Common myeloid progenitor, CD34-positive (primary cell): ENCODE measurements at regions not wholly inside any gene's neighbourhood (a gene's known extent, or its start where the extent isn't known, plus 50 kb on each side); places are given as distances from the start of the nearest gene placed in this dataset.

Experiments used
- CTCF ChIA-PET: fragments of 350-600 bp; sonication (Branson Sonifier 250); formaldehyde crosslinking; loops from one replicate; lab custom pipeline; 2021; ENCODE audit warnings: antibody characterized with exemption; lab: Charles Lee
- POLR2A ChIA-PET: fragments of 350-600 bp; sonication (Branson Sonifier 250); formaldehyde crosslinking; loops from one replicate; lab custom pipeline; 2021; ENCODE audit warnings: antibody characterized with exemption; lab: Charles Lee
- DNase-seq, 3 donors: peaks; one replicate each; pipeline versions ENCODE4 v3.0.0 to v3.0.0-alpha.2; 2013
- H3K27ac ChIP-seq, 2 experiments: 1 replicate in 1 of 2; 2 replicates in 1 of 2; pipeline ENCODE4 v1.7.0; 2013; ENCODE audit warnings: inconsistent platforms in 2 of 2, low read length in 2 of 2, mild to moderate bottlenecking in 2 of 2, low read depth in 1 of 2, moderate library complexity in 1 of 2; ENCODE audit not compliant: severe bottlenecking in 2 of 2, insufficient read depth in 1 of 2, poor library complexity in 1 of 2
- H3K27me3 ChIP-seq, 5 experiments: replicated peaks in 2 of 5; 1 replicate in 3 of 5; 2 replicates in 2 of 5; pipeline versions ENCODE4 v1.6.1 to v1.7.0; 2013; ENCODE audit warnings: low read length in 4 of 5, mild to moderate bottlenecking in 2 of 5, moderate library complexity in 2 of 5, inconsistent platforms in 1 of 5; ENCODE audit not compliant: insufficient read depth in 5 of 5, control insufficient read depth in 4 of 5
- H3K36me3 ChIP-seq, 4 experiments: 1 replicate in 2 of 4; 2 replicates in 2 of 4; pipeline versions ENCODE4 v1.6.1 to v1.7.0; 2013; ENCODE audit warnings: low read length in 3 of 4, control low read depth in 1 of 4, mild to moderate bottlenecking in 1 of 4; ENCODE audit not compliant: control insufficient read depth in 4 of 4, insufficient read depth in 4 of 4
- H3K4me1 ChIP-seq, 4 experiments: 1 replicate in 3 of 4; 2 replicates in 1 of 4; pipeline versions ENCODE4 v1.6.1 to v1.7.1; 2013; ENCODE audit warnings: low read length in 3 of 4, mild to moderate bottlenecking in 3 of 4, control low read depth in 1 of 4, inconsistent platforms in 1 of 4, moderate library complexity in 1 of 4; ENCODE audit not compliant: control insufficient read depth in 4 of 4, insufficient read depth in 4 of 4; ENCODE audit errors: control extremely low read depth in 1 of 4
- H3K4me3 ChIP-seq, 7 experiments: 1 replicate in 4 of 7; 2 replicates in 3 of 7; pipeline versions ENCODE4 v1.5.1 to v1.7.0; 2013; ENCODE audit warnings: mild to moderate bottlenecking in 7 of 7, low read length in 6 of 7, moderate library complexity in 6 of 7, inconsistent platforms in 2 of 7, low read depth in 2 of 7, control low read depth in 1 of 7; ENCODE audit not compliant: insufficient read depth in 4 of 7, control insufficient read depth in 1 of 7; ENCODE audit errors: extremely low read depth in 1 of 7
- H3K9me3 ChIP-seq, 5 experiments: 1 replicate in 4 of 5; 2 replicates in 1 of 5; pipeline versions ENCODE4 v1.6.1 to v1.7.1; 2013; ENCODE audit warnings: low read length in 4 of 5, mild to moderate bottlenecking in 2 of 5, inconsistent platforms in 1 of 5, low read depth in 1 of 5, moderate library complexity in 1 of 5; ENCODE audit not compliant: control insufficient read depth in 4 of 5, insufficient read depth in 2 of 5; ENCODE audit errors: control extremely low read depth in 1 of 5
- WGBS: methylation state at CpG from one replicate; pipeline ENCODE4 v1.1.5; 2013; ENCODE audit not compliant: insufficient coverage; 5-methylcytosine and 5-hydroxymethylcytosine counted together

DNA sequence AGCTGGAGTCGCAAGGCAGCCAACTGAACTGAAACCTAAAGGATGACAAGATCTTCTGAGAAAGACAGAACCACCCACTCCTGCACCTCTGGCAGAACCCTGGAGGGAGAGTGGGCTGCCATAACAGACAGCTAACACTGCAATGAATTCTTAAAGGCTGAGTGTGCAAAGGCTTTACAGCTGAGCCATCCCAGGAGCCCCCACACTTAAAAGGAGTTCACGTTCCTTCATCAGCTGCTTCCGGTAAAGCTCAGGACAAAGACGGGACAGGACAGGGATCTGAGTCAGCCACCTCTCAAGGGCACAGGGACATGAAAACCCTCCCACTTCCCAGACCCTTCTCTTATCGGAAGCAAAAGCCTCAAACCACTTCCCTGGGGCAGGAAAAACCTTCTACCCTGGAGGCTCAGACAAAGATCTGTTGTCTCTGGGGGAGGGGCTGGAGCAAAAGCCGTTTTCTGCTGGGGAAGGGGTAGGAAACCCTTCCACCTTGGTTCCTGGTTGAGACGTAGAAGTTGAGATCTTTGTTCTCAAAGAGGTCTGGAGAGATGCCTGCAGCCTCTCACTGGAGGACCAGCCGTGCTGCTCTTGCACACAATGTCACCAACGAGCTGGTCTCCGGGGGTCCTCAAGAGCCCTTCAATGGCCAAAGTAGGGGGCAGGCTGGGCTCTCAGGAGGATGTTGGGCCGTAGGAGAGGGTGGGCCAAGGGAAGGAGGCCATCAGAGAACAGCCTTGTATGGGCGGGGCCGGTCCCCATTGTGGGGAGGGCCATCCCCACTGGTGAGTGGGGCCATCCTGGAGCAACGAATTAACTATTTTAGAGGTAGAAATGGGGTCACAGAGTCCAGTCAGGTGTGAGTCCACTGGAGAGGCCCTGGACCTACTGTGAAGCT lies 452.4 kb downstream of the PTPRU start:
- H3K36me3 ChIP-seq: no peaks in the 10 kb centered on the region
- 49% methylated on average over 10 of the region's 14 CpGs for WGBS
- peak overlapping the region in 1 of 7 experiments; percentile 7 for H3K4me3 ChIP-seq
- no peak for DNase-seq
- H3K27ac ChIP-seq: no peak overlapping the region
- ChIA-PET CTCF (interaction anchor here (1.2 to 1.3 kb wide), 2 partner anchors 9 to 15 kb away, joined by 3 read pairs; no protein-coding TSS in a partner anchor), POLR2A (no interaction called here)
- peaks cover 0 to 19% (median 0%) of the 10 kb centered on the region in 5 experiments for H3K27me3 ChIP-seq
- peaks cover 0 to 2% (median 0%) of the 10 kb centered on the region in 5 experiments for H3K9me3 ChIP-seq
- peaks cover 2 to 10% (median 8%) of the 10 kb centered on the region in 4 experiments for H3K4me1 ChIP-seq

DNA sequence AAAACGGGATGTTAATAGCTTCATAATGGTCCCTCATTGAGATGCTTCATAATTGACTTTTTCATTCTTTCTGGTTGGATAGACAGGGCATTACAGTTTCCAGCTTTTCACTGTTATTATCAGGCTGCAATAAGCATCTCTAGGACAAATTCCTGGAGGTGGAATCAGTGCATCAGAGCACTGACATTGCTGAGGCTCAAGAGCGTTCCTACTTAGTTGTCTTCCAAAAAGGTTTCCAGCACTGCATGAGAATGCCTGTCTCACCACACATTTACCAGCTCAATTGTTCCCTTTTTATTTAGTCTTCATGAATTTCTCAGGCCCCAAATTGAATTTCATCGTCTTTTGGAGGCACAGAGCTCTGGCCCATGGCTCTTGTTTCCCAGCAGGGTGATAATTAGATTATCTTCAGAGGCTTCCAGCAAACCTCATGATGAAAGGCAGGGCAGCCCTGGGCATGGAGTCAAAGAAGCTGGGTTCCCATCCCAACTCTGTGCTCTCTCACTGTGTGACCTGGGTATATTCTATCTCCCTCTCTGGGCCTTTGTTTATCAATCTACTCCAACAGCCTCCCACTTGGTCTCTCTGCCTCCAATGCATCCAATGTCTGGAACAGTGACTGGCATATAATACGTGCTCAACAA lies 451.4 kb downstream of the PTPRU start:
- WGBS: 78% methylated on average over 4 of the region's 4 CpGs
- H3K36me3 ChIP-seq: no peaks in the 10 kb centered on the region
- H3K4me3 ChIP-seq: no peak overlapping the region
- peaks cover 0 to 19% (median 0%) of the 10 kb centered on the region in 5 experiments for H3K27me3 ChIP-seq
- no peak for DNase-seq
- CTCF ChIA-PET: interaction anchor here (1.2 to 1.3 kb wide), 2 partner anchors 10 to 16 kb away, joined by 3 read pairs; no protein-coding TSS in a partner anchor
- no peak overlapping the region for H3K27ac ChIP-seq
- no peaks in the 10 kb centered on the region for H3K9me3 ChIP-seq
- POLR2A ChIA-PET: no interaction called here
- peaks cover 2 to 10% (median 8%) of the 10 kb centered on the region in 4 experiments for H3K4me1 ChIP-seq

DNA sequence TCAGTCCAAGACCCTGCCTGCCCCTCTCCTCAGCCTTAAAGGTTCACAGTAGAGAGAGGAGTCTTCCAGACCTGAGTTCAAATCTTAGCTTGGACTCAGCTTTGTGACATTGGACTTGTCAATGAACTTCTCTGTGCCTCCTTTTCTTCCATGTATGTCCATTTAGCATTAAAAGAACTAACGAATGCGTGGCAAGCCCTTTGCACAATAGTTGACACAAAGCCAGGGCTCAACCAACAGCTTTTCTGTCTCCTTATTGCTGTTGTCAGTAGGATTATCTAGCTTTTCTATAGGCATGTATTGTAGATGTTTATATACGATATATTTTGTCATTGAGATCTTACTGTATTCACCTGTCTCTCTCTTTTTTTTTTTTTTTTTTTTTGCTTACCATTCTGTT lies 450.8 kb downstream of the PTPRU start:
- Histone ChIP-seq H3K27me3 (peaks cover 0 to 19% (median 0%) of the 10 kb centered on the region in 5 experiments), H3K27ac (no peak overlapping the region), H3K4me3 (no peak overlapping the region), H3K36me3 (no peaks in the 10 kb centered on the region), H3K4me1 (peaks cover 2 to 14% (median 8%) of the 10 kb centered on the region in 4 experiments), H3K9me3 (no peaks in the 10 kb centered on the region)
- 82% methylated on average over 2 of the region's 3 CpGs for WGBS
- ChIA-PET CTCF (no interaction called here), POLR2A (no interaction called here)
- DNase-seq: no peak

DNA sequence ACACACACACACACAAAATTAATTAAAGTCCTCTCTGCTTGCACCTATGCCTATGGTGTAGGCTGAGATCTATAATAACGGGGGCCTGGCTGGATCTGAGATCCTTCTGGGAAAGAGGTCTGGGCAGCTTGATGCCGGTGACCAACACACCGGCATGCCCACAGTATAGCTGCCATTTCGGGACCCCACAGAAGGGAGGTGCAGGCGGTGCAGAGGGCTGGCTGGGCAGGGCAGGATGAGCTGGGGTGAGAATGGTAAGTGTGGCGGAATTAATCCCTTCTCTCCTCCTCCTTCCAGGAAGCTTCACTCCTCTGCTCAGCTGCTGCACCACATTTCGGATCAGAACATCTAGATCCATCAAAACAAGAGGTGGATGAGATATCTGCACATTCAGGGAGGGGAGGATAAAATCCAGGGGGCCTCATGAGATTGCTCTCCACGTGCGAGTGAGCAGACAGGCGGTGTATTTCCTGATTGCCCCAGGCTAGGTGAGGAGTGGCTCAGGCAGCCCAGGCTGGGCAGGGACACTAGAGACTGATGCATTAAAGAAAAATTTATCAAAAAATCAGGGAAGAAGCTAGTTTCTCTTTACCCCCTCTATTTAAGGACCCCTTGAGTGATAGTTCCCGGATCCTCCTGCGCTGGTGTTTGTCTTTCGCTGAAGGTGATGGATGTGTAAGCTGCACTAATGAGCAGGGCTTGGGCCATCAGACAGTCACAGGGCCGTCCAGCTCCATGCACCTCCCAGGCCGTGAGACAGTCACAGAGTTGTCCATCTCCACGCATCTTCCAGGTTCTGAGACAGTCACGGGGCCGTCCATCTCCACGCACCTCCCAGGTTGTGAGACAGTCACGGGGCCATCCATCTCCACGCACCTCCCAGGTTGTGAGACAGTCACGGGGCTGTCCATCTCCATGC lies 449.9 kb downstream of the PTPRU start:
- Histone ChIP-seq H3K27me3 (peaks cover 0 to 19% (median 0%) of the 10 kb centered on the region in 5 experiments), H3K4me3 (no peak overlapping the region), H3K4me1 (peaks cover 2 to 14% (median 8%) of the 10 kb centered on the region in 4 experiments), H3K27ac (no peak overlapping the region), H3K36me3 (no peaks in the 10 kb centered on the region), H3K9me3 (no peaks in the 10 kb centered on the region)
- POLR2A ChIA-PET: no interaction called here
- DNase-seq: no peak
- CTCF ChIA-PET: interaction anchor here (1.3 kb wide), 1 partner anchor 18 kb away, joined by 3 read pairs; no protein-coding TSS in a partner anchor
- WGBS: 87% methylated on average over 16 of the region's 22 CpGs

DNA sequence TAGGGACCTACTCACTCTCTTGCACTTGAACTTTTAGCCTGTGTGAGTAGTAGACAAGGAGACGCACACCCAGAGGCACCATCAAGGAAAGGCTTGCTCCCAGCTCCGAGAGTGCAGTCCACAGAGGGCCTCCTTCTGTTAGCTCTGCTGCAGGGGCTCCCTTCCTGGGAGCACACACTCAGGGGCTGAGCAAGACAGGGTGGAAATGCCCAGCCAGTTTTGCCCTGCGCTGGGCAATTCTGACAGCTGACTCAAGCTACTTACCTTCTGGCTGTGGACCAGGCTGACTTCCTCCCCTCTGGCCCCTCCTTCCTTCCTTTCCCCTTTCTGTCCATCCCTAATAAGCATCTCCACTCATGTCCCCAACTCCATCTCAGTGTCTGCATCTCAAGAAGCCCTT lies 449.1 kb downstream of the PTPRU start:
- Histone ChIP-seq H3K27ac (no peak overlapping the region), H3K36me3 (no peaks in the 10 kb centered on the region), H3K4me1 (peaks cover 2 to 14% (median 8%) of the 10 kb centered on the region in 4 experiments), H3K4me3 (no peak overlapping the region), H3K9me3 (no peaks in the 10 kb centered on the region), H3K27me3 (peaks cover 0 to 10% (median 0%) of the 10 kb centered on the region in 5 experiments)
- POLR2A ChIA-PET: no interaction called here
- DNase-seq: no peak
- WGBS: 83% methylated on average over 3 of the region's 3 CpGs
- CTCF ChIA-PET: interaction anchor here (1.3 kb wide), 1 partner anchor 19 kb away, joined by 3 read pairs; no protein-coding TSS in a partner anchor

DNA sequence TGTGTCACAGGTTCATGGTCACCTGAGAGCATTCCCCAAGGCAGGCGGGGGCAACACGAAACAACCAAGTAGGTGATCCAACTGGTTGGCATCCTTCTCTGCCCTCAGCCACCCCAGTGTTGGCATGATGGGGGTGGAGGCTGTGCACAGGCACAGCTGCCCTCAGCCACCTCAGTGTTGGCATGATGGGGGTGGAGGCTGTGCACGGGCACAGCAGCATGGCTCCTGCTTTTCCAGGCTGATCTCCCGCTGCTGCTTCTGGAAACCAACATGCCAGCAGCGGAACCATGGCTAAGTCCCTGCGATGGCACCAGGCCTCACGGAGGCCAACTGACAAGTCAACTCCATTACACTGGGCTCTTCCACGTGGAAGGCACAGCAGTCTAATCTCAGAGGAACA lies 447.8 kb downstream of the PTPRU start:
- Histone ChIP-seq H3K4me1 (peaks cover 2 to 13% (median 8%) of the 10 kb centered on the region in 4 experiments), H3K9me3 (no peaks in the 10 kb centered on the region)
- WGBS: 78% methylated on average over 6 of the region's 8 CpGs

More for the DNA sequence above, 447.8 kb downstream of the PTPRU start:
- no peak for DNase-seq
- Histone ChIP-seq H3K36me3 (no peaks in the 10 kb centered on the region), H3K27ac (no peak overlapping the region), H3K27me3 (peaks cover 0 to 6% (median 0%) of the 10 kb centered on the region in 5 experiments), H3K4me3 (no peak overlapping the region)
- ChIA-PET CTCF (no interaction called here), POLR2A (interaction anchor here (0.6 kb wide), 1 partner anchor 477 kb away, joined by 3 read pairs; no protein-coding TSS in a partner anchor)
